IMR-90 (cell line): ENCODE measurements at regions not wholly inside any gene's neighbourhood (a gene's known extent, or its start where the extent isn't known, plus 50 kb on each side); places are given as distances from the start of the nearest gene placed in this dataset.

Experiments
- CTCF ChIP-seq: conservative IDR thresholded peaks from 2 replicates; pipeline ENCODE4 v1.5.1; 2012; ENCODE audit warnings: mild to moderate bottlenecking, low read depth, low read length, improper control_type of control experiment
- MAFK ChIP-seq: IDR thresholded peaks from 2 replicates; pipeline ENCODE4 v1.6.1; 2012; ENCODE audit warnings: low read depth, low read length, improper control_type of control experiment
- MXI1 ChIP-seq: IDR thresholded peaks from 2 replicates; pipeline ENCODE4 v1.6.1; 2012; ENCODE audit warnings: low read depth, mild to moderate bottlenecking, low read length, moderate library complexity, borderline replicate concordance
- POLR2A ChIP-seq: IDR thresholded peaks from 2 replicates; pipeline ENCODE4 v1.6.1; 2012; ENCODE audit warnings: mild to moderate bottlenecking, low read depth, low read length

DNA sequence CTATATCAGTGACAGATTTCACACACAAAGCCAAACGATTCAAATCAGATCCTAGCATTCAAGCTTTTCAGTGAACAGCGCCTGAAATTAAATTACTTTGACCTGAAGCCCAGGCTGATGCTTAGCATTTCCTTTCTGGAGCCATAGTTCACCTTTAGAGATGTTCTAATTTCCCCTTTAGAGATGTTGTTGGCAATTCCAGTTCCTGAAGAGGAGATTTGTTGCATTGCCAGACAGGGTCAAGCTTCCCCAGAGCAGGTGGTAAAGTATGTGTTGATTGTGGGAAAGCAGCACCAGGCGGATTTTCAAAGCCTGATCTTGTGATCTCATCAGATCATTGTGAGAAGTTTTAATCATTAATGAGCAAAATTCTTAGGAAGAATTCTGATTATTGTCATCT lies 609.8 kb upstream of the KLF12 start:
- TF ChIP-seq CTCF, result no peak
- no peak for TF ChIP-seq MAFK
- TF ChIP-seq MXI1, result no peak
- no peak for TF ChIP-seq POLR2A
